ENCODE measurements at regions not wholly inside any gene's neighbourhood (a gene's known extent, or its start where the extent isn't known, plus 50 kb on each side); places are given as distances from the start of the nearest gene placed in this dataset.
"Not testable (repeated sequence)": the region's sequence is repeated elsewhere in the genome, so short reads cannot be mapped to it uniquely, and the experiment has no call there.

- Mint-ChIP-seq H3K27me3 (ENCODE audit: low read depth) (no peaks in the 10 kb centered on the region), H3K9me3 (no peaks in the 10 kb centered on the region), H3K36me3 (ENCODE audit: low read depth) (no peaks in the 10 kb centered on the region), H3K27ac (ENCODE audit: unreplicated experiment) (no peak overlapping the region), H3K4me1 (no peaks in the 10 kb centered on the region), H3K4me3 (no peak overlapping the region)
- DNase-seq (ENCODE audit: low read depth, low spot score) = no peak
- no peak for TF ChIP-seq CTCF (conservative IDR thresholded peaks at IDR 0.05)
These were observed 571.2 kb downstream of the ADGRL2 start for GRCh38 chr1:82371844-82372498.

DNA sequence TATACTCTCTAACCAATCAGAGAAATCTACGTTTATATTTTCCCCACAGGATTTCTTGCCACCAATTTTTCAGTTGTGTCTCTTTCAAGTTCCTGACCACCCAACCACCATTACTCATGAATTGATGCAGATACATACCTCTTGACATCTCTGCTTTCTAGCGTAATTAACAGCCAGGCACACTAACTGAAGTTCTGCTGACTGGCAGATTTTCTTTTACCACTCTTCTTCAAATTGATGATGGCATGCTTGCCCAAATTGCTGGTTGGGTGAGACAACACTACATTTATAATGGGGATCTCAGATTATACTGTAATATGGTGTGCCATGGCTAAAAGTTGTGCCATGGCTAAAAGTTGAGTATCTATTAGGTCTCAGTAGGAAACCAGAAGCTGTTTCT, 566.7 kb downstream of the ADGRL2 start:
- no peaks in the 10 kb centered on the region for H3K36me3 Mint-ChIP-seq (ENCODE audit: low read depth)
- H3K9me3 Mint-ChIP-seq = peaks cover 4% of the 10 kb centered on the region
- H3K27ac Mint-ChIP-seq (ENCODE audit: unreplicated experiment) = no peak overlapping the region
- no peaks in the 10 kb centered on the region for H3K4me1 Mint-ChIP-seq
- H3K4me3 Mint-ChIP-seq = no peak overlapping the region
- DNase-seq (ENCODE audit: low read depth, low spot score) = no peak
- no peaks in the 10 kb centered on the region for H3K27me3 Mint-ChIP-seq (ENCODE audit: low read depth)
- TF ChIP-seq CTCF (conservative IDR thresholded peaks at IDR 0.05) = no peak

DNA sequence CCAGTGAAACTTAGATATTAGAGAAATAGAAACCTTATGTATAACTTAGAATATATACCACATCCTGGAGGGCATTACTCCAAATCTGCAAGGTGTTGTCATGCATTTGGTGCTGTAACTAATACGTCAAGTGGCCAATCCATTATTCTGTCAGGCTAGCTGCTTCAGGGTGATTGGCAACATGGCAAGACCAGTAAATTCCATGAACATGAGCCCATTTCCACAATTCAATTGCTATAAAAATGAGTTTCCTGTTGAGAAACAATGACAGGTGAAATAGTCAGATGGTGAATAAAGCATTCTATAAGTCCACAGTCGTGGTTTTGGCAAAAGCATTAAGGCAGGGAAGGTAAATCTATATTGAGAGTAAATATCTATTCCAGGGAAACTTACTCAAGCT, 566.0 kb downstream of the ADGRL2 start:
- Mint-ChIP-seq H3K4me1 (no peaks in the 10 kb centered on the region), H3K36me3 (ENCODE audit: low read depth) (no peaks in the 10 kb centered on the region), H3K4me3 (no peak overlapping the region), H3K27ac (ENCODE audit: unreplicated experiment) (no peak overlapping the region), H3K9me3 (peaks cover 4% of the 10 kb centered on the region), H3K27me3 (ENCODE audit: low read depth) (no peaks in the 10 kb centered on the region)
- no peak for TF ChIP-seq CTCF (conservative IDR thresholded peaks at IDR 0.05)
- DNase-seq (ENCODE audit: low read depth, low spot score) = no peak

DNA sequence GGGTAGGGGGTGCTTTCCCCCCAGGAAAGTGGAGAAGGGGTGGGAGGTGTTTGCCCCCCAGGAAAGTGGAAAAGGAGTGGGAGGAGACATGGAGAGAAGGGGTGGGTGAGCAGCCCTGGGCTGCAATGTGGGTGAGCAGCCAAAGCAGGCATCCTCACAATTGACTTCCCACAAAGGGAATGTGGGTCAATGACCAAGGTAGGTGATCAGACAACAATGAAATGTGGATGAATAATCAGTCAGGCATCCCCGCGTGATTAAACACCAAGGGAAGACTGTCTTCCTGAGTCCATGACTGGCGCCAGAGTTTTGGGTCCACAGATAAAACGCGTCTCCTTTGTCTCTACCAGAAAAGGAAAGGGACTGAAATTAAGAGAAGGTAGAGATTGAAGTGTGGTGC, 558.8 kb downstream of the ADGRL2 start:
- H3K4me3 Mint-ChIP-seq; H3K27ac Mint-ChIP-seq (ENCODE audit: unreplicated experiment); H3K27me3 Mint-ChIP-seq (ENCODE audit: low read depth): not testable (repeated sequence)

DNA sequence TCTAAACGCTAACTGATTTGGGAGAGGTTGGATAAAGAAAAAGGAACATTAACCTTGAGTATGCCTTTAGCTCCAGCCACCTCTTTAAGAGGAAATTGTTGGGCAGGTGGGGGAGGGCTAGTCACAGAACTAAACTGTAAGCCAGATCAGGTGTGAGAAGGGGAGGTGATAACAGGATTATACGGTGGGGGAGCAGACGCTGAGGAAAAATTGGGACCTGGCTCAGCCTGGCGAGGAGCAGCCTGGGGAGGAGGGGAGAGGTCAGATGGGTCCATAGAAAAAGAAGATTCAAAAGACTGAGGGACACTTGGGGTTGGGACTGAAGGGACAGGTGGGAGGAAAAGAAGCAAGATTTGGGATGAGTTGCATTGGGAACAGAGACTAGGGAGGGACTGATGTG, 558.0 kb downstream of the ADGRL2 start:
- H3K27ac Mint-ChIP-seq (ENCODE audit: unreplicated experiment); DNase-seq (ENCODE audit: low read depth, low spot score); H3K36me3 Mint-ChIP-seq (ENCODE audit: low read depth); H3K4me3 Mint-ChIP-seq; H3K9me3 Mint-ChIP-seq; H3K27me3 Mint-ChIP-seq (ENCODE audit: low read depth); H3K4me1 Mint-ChIP-seq: not testable (repeated sequence)

More for the DNA sequence above, 558.8 kb downstream of the ADGRL2 start:
- DNase-seq (ENCODE audit: low read depth, low spot score); H3K36me3 Mint-ChIP-seq (ENCODE audit: low read depth); H3K9me3 Mint-ChIP-seq; H3K4me1 Mint-ChIP-seq: not testable (repeated sequence)

- H3K4me1 Mint-ChIP-seq = peaks cover 10% of the 10 kb centered on the region
- DNase-seq (ENCODE audit: low read depth, low spot score); H3K27me3 Mint-ChIP-seq (ENCODE audit: low read depth); H3K4me3 Mint-ChIP-seq; H3K36me3 Mint-ChIP-seq (ENCODE audit: low read depth); H3K9me3 Mint-ChIP-seq; H3K27ac Mint-ChIP-seq (ENCODE audit: unreplicated experiment): not testable (repeated sequence)
These were observed 553.8 kb downstream of the ADGRL2 start for GRCh38 chr1:82354546-82354945.

DNA sequence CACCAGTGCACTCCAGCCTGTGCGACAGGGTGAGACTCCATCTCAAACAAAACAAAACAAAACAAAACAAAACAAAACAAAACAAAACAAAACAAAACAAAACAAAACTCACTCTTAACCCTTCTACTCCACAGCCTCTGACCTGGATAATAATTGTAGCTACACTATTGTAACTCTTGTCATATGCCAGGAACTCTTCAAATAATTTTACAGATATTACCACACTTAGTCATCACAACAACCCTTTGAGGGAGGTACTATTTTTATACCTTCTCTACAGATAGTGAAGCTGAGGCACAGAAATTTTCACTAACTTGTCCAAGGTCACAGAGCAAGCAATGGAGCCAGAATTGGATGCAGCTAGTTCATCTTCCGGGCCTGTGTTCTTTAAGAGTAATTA, 547.8 kb downstream of the ADGRL2 start:
- no peak overlapping the region for H3K27ac Mint-ChIP-seq (ENCODE audit: unreplicated experiment)
- peaks cover 11% of the 10 kb centered on the region for H3K36me3 Mint-ChIP-seq (ENCODE audit: low read depth)
- TF ChIP-seq CTCF (conservative IDR thresholded peaks at IDR 0.05) = no peak
- H3K9me3 Mint-ChIP-seq = peaks cover 17% of the 10 kb centered on the region
- DNase-seq (ENCODE audit: low read depth, low spot score) = no peak
- peaks cover 17% of the 10 kb centered on the region for H3K4me1 Mint-ChIP-seq
- H3K4me3 Mint-ChIP-seq = no peak overlapping the region
- H3K27me3 Mint-ChIP-seq (ENCODE audit: low read depth) = no peaks in the 10 kb centered on the region
